SU-DHL-6 (cell line): ENCODE measurements at regions not wholly inside any gene's neighbourhood (a gene's known extent, or its start where the extent isn't known, plus 50 kb on each side); places are given as distances from the start of the nearest gene placed in this dataset.

Experiments
- H2AFZ ChIP-seq: fragments of 200-600 bp; sonication (generic); 2 replicates; pipeline ENCODE4 v1.6.1; 2014; ENCODE audit warnings: low read depth, mild to moderate bottlenecking, moderate library complexity, mixed read lengths, antibody characterized with exemption, low read length; ENCODE audit not compliant: severe bottlenecking
- H3F3A ChIP-seq: fragments of 200-600 bp; shearing (Covaris generic); 2 replicates; pipeline ENCODE4 v1.6.0; 2016; ENCODE audit warnings: antibody characterized with exemption, mild to moderate bottlenecking; ENCODE audit not compliant: insufficient read depth
- H3K27ac ChIP-seq: fragments of 200-600 bp; sonication (generic); 2 replicates; pipeline ENCODE4 v1.5.1; 2016; ENCODE audit warnings: low read depth, mild to moderate bottlenecking, low read length, moderate library complexity, mixed read lengths
- H3K27me3 ChIP-seq: fragments of 200-600 bp; sonication (generic), shearing (Covaris generic); 2 replicates; pipeline ENCODE4 v1.6.0; 2014; ENCODE audit warnings: mild to moderate bottlenecking, low read length
- H3K36me3 ChIP-seq: fragments of 200-600 bp; sonication (generic); 2 replicates; pipeline ENCODE4 v1.6.1; 2014; ENCODE audit warnings: mild to moderate bottlenecking, low read length, mixed read lengths
- H3K4me2 ChIP-seq: fragments of 300-600, 200-600 bp; shearing (Covaris generic), sonication (generic); 2 replicates; pipeline ENCODE4 v1.6.0; 2014; ENCODE audit warnings: low read length, low read depth, mild to moderate bottlenecking; ENCODE audit not compliant: poor library complexity, severe bottlenecking
- H3K4me3 ChIP-seq: fragments of 200-600 bp; sonication (generic); 2 replicates; pipeline ENCODE4 v1.5.1; 2014; ENCODE audit warnings: antibody characterized with exemption, low read length, mild to moderate bottlenecking, mixed read lengths; ENCODE audit not compliant: insufficient read depth, poor library complexity, severe bottlenecking
- H3K79me2 ChIP-seq: fragments of 200-600 bp; sonication (generic); 2 replicates; pipeline ENCODE4 v1.6.1; 2014; ENCODE audit warnings: mild to moderate bottlenecking, low read length, moderate library complexity; ENCODE audit not compliant: insufficient read depth
- H3K9ac ChIP-seq: fragments of 200-600 bp; sonication (generic); 2 replicates; pipeline ENCODE4 v1.7.0; 2014; ENCODE audit warnings: mild to moderate bottlenecking, low read length
- H3K9me2 ChIP-seq: fragments of 200-600 bp; sonication (generic); replicated peaks from 2 replicates; pipeline ENCODE4 v1.6.1; 2014; ENCODE audit warnings: low read length; ENCODE audit not compliant: insufficient read depth
- H3K9me3 ChIP-seq: fragments of 200-600 bp; sonication (generic); 2 replicates; pipeline ENCODE4 v1.6.1; 2014; ENCODE audit warnings: low read length, mixed read lengths; ENCODE audit not compliant: insufficient read depth
- H4K20me1 ChIP-seq: fragments of 200-600 bp; sonication (generic); 2 replicates; pipeline ENCODE4 v1.6.1; 2014; ENCODE audit warnings: low read depth, mild to moderate bottlenecking, antibody characterized with exemption, low read length, moderate library complexity, mixed read lengths
- CTCF ChIP-seq: fragments of 200-600 bp; sonication (generic); IDR thresholded peaks from one replicate; pipeline ENCODE4 v1.5.1; 2017; ENCODE audit warnings: antibody characterized with exemption, mild to moderate bottlenecking, low read length, moderate library complexity; ENCODE audit not compliant: insufficient read depth, poor library complexity, severe bottlenecking
- EZH2phosphoT487 ChIP-seq: fragments of 200-600 bp; sonication (generic), shearing (Covaris generic); conservative IDR thresholded peaks from 2 replicates; pipeline ENCODE4 v1.6.1; 2018; ENCODE audit warnings: mild to moderate bottlenecking, antibody characterized with exemption, low read length, moderate library complexity, mixed read lengths

DNA sequence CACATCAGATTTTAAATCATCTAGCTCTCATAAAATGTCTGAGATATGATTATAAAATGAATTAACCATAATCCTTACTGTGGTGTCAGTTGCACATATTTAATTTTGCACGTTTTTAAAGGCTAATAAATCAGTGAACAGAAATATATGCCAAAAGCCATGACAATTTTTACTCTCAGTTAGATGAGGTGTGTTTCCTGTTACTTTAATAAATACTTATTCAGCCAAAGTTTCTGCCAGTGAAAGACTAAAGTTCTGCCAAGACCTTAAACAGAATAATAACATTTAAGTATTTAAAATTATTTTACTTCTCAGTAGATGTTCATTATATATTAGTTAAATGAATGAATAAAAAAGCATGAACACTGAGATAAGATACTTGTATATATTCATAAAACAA lies 1150.1 kb downstream of the NAALADL2 start:
- no peaks in the 10 kb centered on the region for H3K36me3 ChIP-seq
- no peak overlapping the region for H3K9ac ChIP-seq
- no peaks in the 10 kb centered on the region for H3F3A ChIP-seq
- H2AFZ ChIP-seq = no peak overlapping the region
- no peak overlapping the region for H3K27ac ChIP-seq
- H3K9me2 ChIP-seq = no peaks in the 10 kb centered on the region
- H4K20me1 ChIP-seq = no peaks in the 10 kb centered on the region
- H3K79me2 ChIP-seq = no peaks in the 10 kb centered on the region
- no peaks in the 10 kb centered on the region for H3K9me3 ChIP-seq
- no peak overlapping the region for H3K4me3 ChIP-seq
- no peaks in the 10 kb centered on the region for H3K27me3 ChIP-seq
- no peak for TF ChIP-seq EZH2phosphoT487
- no peak for TF ChIP-seq CTCF
- no peak overlapping the region for H3K4me2 ChIP-seq

GRCh38 chr3:176005564-176005963 lies 1146.4 kb downstream of the NAALADL2 start:
- Histone ChIP-seq H3K4me3 (no peak overlapping the region), H3K27me3 (no peaks in the 10 kb centered on the region), H3K9ac (no peak overlapping the region), H3K4me2 (no peak overlapping the region), H3K9me3 (no peaks in the 10 kb centered on the region), H3K79me2 (no peaks in the 10 kb centered on the region), H3K27ac (no peak overlapping the region), H4K20me1 (no peaks in the 10 kb centered on the region), H2AFZ (no peak overlapping the region), H3F3A (no peaks in the 10 kb centered on the region), H3K9me2 (no peaks in the 10 kb centered on the region), H3K36me3 (no peaks in the 10 kb centered on the region)
- TF ChIP-seq CTCF (no peak), EZH2phosphoT487 (no peak)

GRCh38 chr3:175989161-175989560 lies 1130.0 kb downstream of the NAALADL2 start:
- Histone ChIP-seq H3K9me3 (no peaks in the 10 kb centered on the region), H3K4me2 (no peak overlapping the region), H3K27ac (no peak overlapping the region), H2AFZ (no peak overlapping the region), H3K79me2 (no peaks in the 10 kb centered on the region), H3K9ac (no peak overlapping the region), H3K4me3 (no peak overlapping the region), H3K36me3 (no peaks in the 10 kb centered on the region), H3F3A (no peaks in the 10 kb centered on the region), H4K20me1 (no peaks in the 10 kb centered on the region), H3K9me2 (no peaks in the 10 kb centered on the region), H3K27me3 (no peaks in the 10 kb centered on the region)
- TF ChIP-seq CTCF (no peak), EZH2phosphoT487 (no peak)
